ENCODE measurements at regions not wholly inside any gene's neighbourhood (a gene's known extent, or its start where the extent isn't known, plus 50 kb on each side); places are given as distances from the start of the nearest gene placed in this dataset.

GRCh38 chr4:123319639-123320038, 77.0 kb upstream of the SPRY1 start:
- TF ChIP-seq CTCF (conservative IDR thresholded peaks at IDR 0.05; ENCODE audit: low read length) (no peak), EZH2phosphoT487 (IDR thresholded peaks at IDR 0.05; ENCODE audit: borderline replicate concordance, low read depth, low read length) (no peak)

All from OCI-LY7 (cell line).